Right ventricle myocardium inferior (tissue), 1 donor: ENCODE measurements at regions not wholly inside any gene's neighbourhood (a gene's known extent, or its start where the extent isn't known, plus 50 kb on each side); places are given as distances from the start of the nearest gene placed in this dataset.
A peak's percentile ranks its signal among the peaks of the same experiment; 100 is the strongest.
"Not testable (repeated sequence)": the region's sequence is repeated elsewhere in the genome, so short reads cannot be mapped to it uniquely, and the experiment has no call there.

Experiments used
- ATAC-seq: fragments of 200-7000 bp; cut with Tn5 transposase; one replicate; pipeline ENCODE4 v1.9.1; 2020; ENCODE audit warnings: mild to moderate bottlenecking, moderate library complexity
- DNase-seq: peaks from one replicate; pipeline ENCODE4 v3.0.0; 2021; ENCODE audit errors: missing footprints
- intact Hi-C: fragments of 100-400 bp; cut with DNase I; formaldehyde crosslinking; loops from one replicate; pipeline ENCODE4 v1.11.0; 2022
- donor health status: DM: no; HTN: yes; CAD: no; lungs with severe emphysema.

- intact Hi-C loops, result no loop called here
- ATAC-seq (no peak), DNase-seq (no peak)
These were observed 817.7 kb upstream of the B3GALT2 start for GRCh38 chr1:194004146-194004545.

- DNase-seq, intact Hi-C loops, ATAC-seq: not testable (repeated sequence)
These were observed 815.4 kb upstream of the B3GALT2 start for GRCh38 chr1:194001726-194002350.

GRCh38 chr1:193988885-193989284, 802.5 kb upstream of the B3GALT2 start:
- intact Hi-C loops, result no loop called here
- DNase-seq, result no peak
- no peak for ATAC-seq

- intact Hi-C loops, result no loop called here
- DNase-seq (no peak), ATAC-seq (no peak)
These were observed 792.8 kb upstream of the B3GALT2 start for GRCh38 chr1:193979219-193979618.

- intact Hi-C loops, result no loop called here
- ATAC-seq (no peak), DNase-seq (no peak)
These were observed 787.9 kb upstream of the B3GALT2 start for GRCh38 chr1:193974286-193974798.

- ATAC-seq, result no peak
- intact Hi-C loops, result loop anchor here (1.0 kb wide), 1 partner anchor 83 kb away; no protein-coding TSS in a partner anchor
- no peak for DNase-seq
These were observed 787.0 kb upstream of the B3GALT2 start for GRCh38 chr1:193973428-193973827.

GRCh38 chr1:193971595-193971994, 785.2 kb upstream of the B3GALT2 start:
- intact Hi-C loops, result no loop called here
- ATAC-seq (no peak), DNase-seq (no peak)

- DNase-seq (no peak), ATAC-seq (peak; percentile 42)
- intact Hi-C loops, result no loop called here
These were observed 774.1 kb upstream of the B3GALT2 start for GRCh38 chr1:193960499-193960898.

GRCh38 chr1:193960040-193960439, 773.6 kb upstream of the B3GALT2 start:
- ATAC-seq (no peak), DNase-seq (no peak)
- intact Hi-C loops, result no loop called here

- DNase-seq (no peak), ATAC-seq (no peak)
- intact Hi-C loops, result loop anchor here (10.0 kb wide), 2 partner anchors 553 to 603 kb away; no protein-coding TSS in a partner anchor
These were observed 771.2 kb upstream of the B3GALT2 start for GRCh38 chr1:193957556-193958095.

- peak; percentile 91 for ATAC-seq
- DNase-seq, result no peak
- intact Hi-C loops, result loop anchor here (2.0 to 10.0 kb wide), 4 partner anchors 116 to 762 kb away; no protein-coding TSS in a partner anchor
These were observed 766.5 kb upstream of the B3GALT2 start for GRCh38 chr1:193952778-193953374.

- ATAC-seq (peak; percentile 17), DNase-seq (no peak)
- intact Hi-C loops, result loop anchor here (2.0 to 10.0 kb wide), 4 partner anchors 117 to 761 kb away; no protein-coding TSS in a partner anchor
These were observed 765.6 kb upstream of the B3GALT2 start for GRCh38 chr1:193951984-193952383.

- no peak for ATAC-seq
- intact Hi-C loops, result no loop called here
These were observed 758.0 kb upstream of the B3GALT2 start for GRCh38 chr1:193944454-193944853.

GRCh38 chr1:193940176-193940575, 753.8 kb upstream of the B3GALT2 start:
- ATAC-seq (no peak), DNase-seq (no peak)
- intact Hi-C loops, result no loop called here

More at GRCh38 chr1:193944454-193944853, 758.0 kb upstream of the B3GALT2 start:
- no peak for DNase-seq

GRCh38 chr1:193939585-193939984, 753.2 kb upstream of the B3GALT2 start:
- intact Hi-C loops, result no loop called here
- no peak for DNase-seq
- ATAC-seq, result no peak

- intact Hi-C loops, result no loop called here
- ATAC-seq (no peak), DNase-seq (no peak)
These were observed 750.9 kb upstream of the B3GALT2 start for GRCh38 chr1:193937308-193937707.

GRCh38 chr1:193932979-193933378, 746.6 kb upstream of the B3GALT2 start:
- intact Hi-C loops, result no loop called here
- ATAC-seq, result no peak
- no peak for DNase-seq

- intact Hi-C loops, result no loop called here
- no peak for DNase-seq
- ATAC-seq, result no peak
These were observed 744.9 kb upstream of the B3GALT2 start for GRCh38 chr1:193931356-193931755.

GRCh38 chr1:193929374-193930033, 743.1 kb upstream of the B3GALT2 start:
- intact Hi-C loops, result no loop called here
- DNase-seq (no peak), ATAC-seq (no peak)
